MM.1S (cell line): ENCODE measurements at regions not wholly inside any gene's neighbourhood (a gene's known extent, or its start where the extent isn't known, plus 50 kb on each side); places are given as distances from the start of the nearest gene placed in this dataset.

Experiments
- DNase-seq: peaks from one replicate; pipeline ENCODE4 v3.0.0-alpha.2; 2015
- H2AFZ ChIP-seq: fragments of 300-600 bp; sonication (generic); 2 replicates; pipeline ENCODE4 v1.6.0; 2016; ENCODE audit warnings: antibody characterized with exemption, low read length
- H3F3A ChIP-seq: fragments of 300-600 bp; sonication (generic); 2 replicates; pipeline ENCODE4 v1.6.1; 2016; ENCODE audit warnings: mild to moderate bottlenecking, antibody characterized with exemption, low read length, moderate library complexity, mixed read lengths; ENCODE audit not compliant: insufficient read depth
- H3K27ac ChIP-seq: fragments of 300-600 bp; sonication (generic); 2 replicates; pipeline ENCODE4 v1.5.1; 2016; ENCODE audit warnings: mild to moderate bottlenecking, low read length
- H3K27me3 ChIP-seq: fragments of 300-600 bp; sonication (generic); replicated peaks from 2 replicates; pipeline ENCODE4 v1.6.0; 2016; ENCODE audit warnings: low read length; ENCODE audit not compliant: insufficient read depth
- H3K36me3 ChIP-seq: fragments of 300-600 bp; sonication (generic); replicated peaks from 2 replicates; pipeline ENCODE4 v1.6.1; 2016; ENCODE audit warnings: mild to moderate bottlenecking, low read length, mixed read lengths; ENCODE audit not compliant: insufficient read depth
- H3K4me1 ChIP-seq: fragments of 300-600 bp; sonication (generic); 2 replicates; pipeline ENCODE4 v1.6.1; 2016; ENCODE audit warnings: low read length, mixed read lengths
- H3K4me2 ChIP-seq: fragments of 300-600 bp; sonication (generic); 2 replicates; pipeline ENCODE4 v1.6.0; 2016; ENCODE audit warnings: low read depth, low read length
- H3K4me3 ChIP-seq: fragments of 300-600 bp; sonication (generic); 2 replicates; pipeline ENCODE4 v1.5.1; 2016; ENCODE audit warnings: low read length, mixed read lengths
- H3K79me2 ChIP-seq: fragments of 300-600 bp; sonication (generic); 2 replicates; pipeline ENCODE4 v1.6.1; 2016; ENCODE audit warnings: mixed run types, low read length, mixed read lengths
- H3K9ac ChIP-seq: fragments of 300-600 bp; sonication (generic); 2 replicates; pipeline ENCODE4 v1.6.1; 2016; ENCODE audit warnings: low read length, mixed read lengths
- H3K9me2 ChIP-seq: fragments of 300-600 bp; sonication (generic); replicated peaks from 2 replicates; pipeline ENCODE4 v1.6.1; 2016; ENCODE audit warnings: mild to moderate bottlenecking, low read length, mixed read lengths; ENCODE audit not compliant: insufficient read depth
- H3K9me3 ChIP-seq: fragments of 300-600 bp; sonication (generic); replicated peaks from 2 replicates; pipeline ENCODE4 v1.6.1; 2016; ENCODE audit warnings: mild to moderate bottlenecking, low read length, mixed read lengths; ENCODE audit not compliant: insufficient read depth
- H4K20me1 ChIP-seq: fragments of 300-600 bp; sonication (generic); 2 replicates; pipeline ENCODE4 v1.6.1; 2016; ENCODE audit warnings: mild to moderate bottlenecking, low read length, moderate library complexity, mixed read lengths; ENCODE audit not compliant: insufficient read depth
- CTCF ChIP-seq: fragments of 300-600 bp; sonication (generic); IDR thresholded peaks from 2 replicates; pipeline ENCODE4 v1.5.1; 2016; ENCODE audit warnings: antibody characterized with exemption, low read length, mixed read lengths
- EZH2 ChIP-seq: fragments of 300-600 bp; sonication (generic); optimal IDR thresholded peaks from 2 replicates; pipeline ENCODE3; 2017; ENCODE audit warnings: low read depth, mild to moderate bottlenecking, antibody characterized with exemption, low read length, mixed read lengths
- EZH2phosphoT487 ChIP-seq: fragments of 300-600 bp; sonication (generic); IDR thresholded peaks from 2 replicates; pipeline ENCODE4 v1.6.1; 2018; ENCODE audit warnings: antibody characterized with exemption, low read length

- Histone ChIP-seq H3F3A (no peaks in the 10 kb centered on the region), H3K27me3 (no peaks in the 10 kb centered on the region), H4K20me1 (no peaks in the 10 kb centered on the region), H3K9ac (no peak overlapping the region), H3K4me2 (no peak overlapping the region), H2AFZ (no peak overlapping the region), H3K79me2 (no peaks in the 10 kb centered on the region), H3K36me3 (no peaks in the 10 kb centered on the region), H3K4me3 (no peak overlapping the region), H3K27ac (no peak overlapping the region), H3K9me2 (no peaks in the 10 kb centered on the region), H3K9me3 (no peaks in the 10 kb centered on the region), H3K4me1 (no peaks in the 10 kb centered on the region)
- no peak for TF ChIP-seq CTCF
- TF ChIP-seq EZH2: no peak
- TF ChIP-seq EZH2phosphoT487: no peak
- no peak for DNase-seq
Measured at GRCh38 chr18:73790587-73790986, 357.0 kb downstream of the FBXO15 start.

- Histone ChIP-seq H3K9ac (no peak overlapping the region), H4K20me1 (no peaks in the 10 kb centered on the region), H3K27ac (no peak overlapping the region), H3K4me3 (no peak overlapping the region), H3F3A (no peaks in the 10 kb centered on the region), H3K9me2 (no peaks in the 10 kb centered on the region), H3K36me3 (no peaks in the 10 kb centered on the region), H3K27me3 (no peaks in the 10 kb centered on the region), H3K79me2 (no peaks in the 10 kb centered on the region), H3K4me2 (no peak overlapping the region), H3K4me1 (no peaks in the 10 kb centered on the region), H2AFZ (no peak overlapping the region), H3K9me3 (no peaks in the 10 kb centered on the region)
- no peak for TF ChIP-seq CTCF
- no peak for TF ChIP-seq EZH2phosphoT487
- no peak for TF ChIP-seq EZH2
- no peak for DNase-seq
Measured at GRCh38 chr18:73787316-73787715, 360.3 kb downstream of the FBXO15 start.

GRCh38 chr18:73785300-73785699 is 362.3 kb downstream of the FBXO15 start:
- H3K79me2 ChIP-seq: no peaks in the 10 kb centered on the region
- H2AFZ ChIP-seq: no peak overlapping the region
- TF ChIP-seq EZH2: no peak
- no peak for TF ChIP-seq EZH2phosphoT487
- no peak for TF ChIP-seq CTCF
- no peaks in the 10 kb centered on the region for H3K27me3 ChIP-seq
- no peaks in the 10 kb centered on the region for H3K4me1 ChIP-seq
- H3K9ac ChIP-seq: no peak overlapping the region
- H3F3A ChIP-seq: no peaks in the 10 kb centered on the region
- H3K36me3 ChIP-seq: no peaks in the 10 kb centered on the region
- H3K9me2 ChIP-seq: no peaks in the 10 kb centered on the region
- no peak overlapping the region for H3K27ac ChIP-seq
- H3K9me3 ChIP-seq: no peaks in the 10 kb centered on the region
- DNase-seq: no peak
- no peak overlapping the region for H3K4me2 ChIP-seq
- no peak overlapping the region for H3K4me3 ChIP-seq
- no peaks in the 10 kb centered on the region for H4K20me1 ChIP-seq

GRCh38 chr18:73784853-73785252 is 362.8 kb downstream of the FBXO15 start:
- H3K4me3 ChIP-seq: no peak overlapping the region
- H3K27ac ChIP-seq: no peak overlapping the region
- no peak overlapping the region for H2AFZ ChIP-seq
- H3K9me2 ChIP-seq: no peaks in the 10 kb centered on the region
- H3K36me3 ChIP-seq: no peaks in the 10 kb centered on the region
- no peak for DNase-seq
- no peak overlapping the region for H3K4me2 ChIP-seq
- no peaks in the 10 kb centered on the region for H3K4me1 ChIP-seq
- no peaks in the 10 kb centered on the region for H3K9me3 ChIP-seq
- H3F3A ChIP-seq: no peaks in the 10 kb centered on the region
- no peaks in the 10 kb centered on the region for H4K20me1 ChIP-seq
- TF ChIP-seq EZH2phosphoT487 (no peak), CTCF (no peak), EZH2 (no peak)
- H3K27me3 ChIP-seq: no peaks in the 10 kb centered on the region
- no peak overlapping the region for H3K9ac ChIP-seq
- H3K79me2 ChIP-seq: no peaks in the 10 kb centered on the region
